HEK293 (cell line): ENCODE measurements at regions not wholly inside any gene's neighbourhood (a gene's known extent, or its start where the extent isn't known, plus 50 kb on each side); places are given as distances from the start of the nearest gene placed in this dataset.

Experiments
- CTCF ChIA-PET: fragments of 350-600 bp; formaldehyde crosslinking; extraction: SDS; loops from one replicate; lab custom pipeline; 2021; ENCODE audit warnings: antibody characterized with exemption; lab: Yijun Ruan, JAX
- POLR2A ChIA-PET: fragments of 300-600 bp; formaldehyde crosslinking; extraction: SDS; loops from one replicate; lab custom pipeline; 2020; ENCODE audit warnings: antibody characterized with exemption, inconsistent platforms; lab: Yijun Ruan, JAX
- H3K27ac ChIP-seq: fragments of 200-500 bp; sonication (Bioruptor generic); 2 replicates; pipeline ENCODE4 v1.5.1; 2014; ENCODE audit warnings: low read depth, low read length, control low read depth, inconsistent platforms; ENCODE audit errors: extremely low read depth
- H3K36me3 ChIP-seq, 2 experiments: fragments of 200-500 bp in 1 of 2; sonication (Bioruptor generic) in 1 of 2; 1 replicate in 1 of 2; 2 replicates in 1 of 2; pipeline ENCODE4 v1.5.1; 2014 to 2017; ENCODE audit warnings: inconsistent platforms in 2 of 2, low read length in 2 of 2; ENCODE audit not compliant: control insufficient read depth in 2 of 2, insufficient read depth in 1 of 2
- H3K4me1 ChIP-seq: fragments of 200-500 bp; sonication (Bioruptor generic); 2 replicates; pipeline ENCODE4 v1.5.1; 2014; ENCODE audit warnings: mild to moderate bottlenecking, low read length, inconsistent platforms; ENCODE audit not compliant: control insufficient read depth, insufficient read depth
- H3K4me3 ChIP-seq: 2 replicates; pipeline ENCODE4 v1.5.1; 2011; ENCODE audit warnings: low read depth, mild to moderate bottlenecking, control low read depth, low read length, moderate library complexity
- H3K9me3 ChIP-seq: fragments of 200-500 bp; sonication (Bioruptor generic); 2 replicates; pipeline ENCODE4 v1.5.1; 2014; ENCODE audit warnings: low read depth, low read length, inconsistent platforms; ENCODE audit not compliant: control insufficient read depth, insufficient read depth
- GLI2 ChIP-seq: fragments of 450-650 bp; formaldehyde crosslinking; IDR thresholded peaks from 2 replicates; pipeline ENCODE4; 2017; ENCODE audit warnings: missing biosample characterization, missing genetic modification characterization, low read depth, borderline replicate concordance
- GLI4 ChIP-seq: fragments of 450-650 bp; formaldehyde crosslinking; IDR thresholded peaks from 2 replicates; pipeline ENCODE4 v1.5.1; 2016; ENCODE audit warnings: missing biosample characterization, missing genetic modification characterization
- IKZF3 ChIP-seq: fragments of 450-650 bp; IDR thresholded peaks from 2 replicates; pipeline ENCODE4 v1.5.0; 2018; ENCODE audit warnings: missing biosample characterization, mild to moderate bottlenecking, missing genetic modification characterization, moderate library complexity
- ZNF112 ChIP-seq: fragments of 450-650 bp; formaldehyde crosslinking; IDR thresholded peaks from 2 replicates; pipeline ENCODE4 v1.5.0; 2017; ENCODE audit warnings: missing biosample characterization, missing genetic modification characterization
- ZNF155 ChIP-seq: fragments of 450-650 bp; formaldehyde crosslinking; IDR thresholded peaks from 2 replicates; pipeline ENCODE4 v1.5.1; 2016; ENCODE audit warnings: missing biosample characterization, missing genetic modification characterization
- ZNF2 ChIP-seq: fragments of 450-650 bp; formaldehyde crosslinking; IDR thresholded peaks from 2 replicates; pipeline ENCODE4 v1.5.1; 2016; ENCODE audit warnings: missing biosample characterization, missing genetic modification characterization
- ZNF202 ChIP-seq: fragments of 450-650 bp; formaldehyde crosslinking; IDR thresholded peaks from 2 replicates; pipeline ENCODE4 v1.5.1; 2016; ENCODE audit warnings: missing biosample characterization, missing genetic modification characterization, borderline replicate concordance
- ZNF266 ChIP-seq: fragments of 450-650 bp; formaldehyde crosslinking; IDR thresholded peaks from 2 replicates; pipeline ENCODE4 v1.5.1; 2016; ENCODE audit warnings: missing biosample characterization, missing genetic modification characterization, low read depth
- ZNF302 ChIP-seq: fragments of 450-650 bp; formaldehyde crosslinking; IDR thresholded peaks from 2 replicates; pipeline ENCODE4 v1.5.1; 2016; ENCODE audit warnings: missing biosample characterization, missing genetic modification characterization, low read depth
- ZNF366 ChIP-seq: fragments of 450-650 bp; formaldehyde crosslinking; conservative IDR thresholded peaks from 2 replicates; pipeline ENCODE4 v1.5.1; 2016; ENCODE audit warnings: missing biosample characterization, missing genetic modification characterization
- ZNF416 ChIP-seq: fragments of 450-650 bp; formaldehyde crosslinking; IDR thresholded peaks from 2 replicates; pipeline ENCODE4 v1.5.1; 2016; ENCODE audit warnings: missing biosample characterization, missing genetic modification characterization
- ZNF48 ChIP-seq: fragments of 450-650 bp; formaldehyde crosslinking; IDR thresholded peaks from 2 replicates; pipeline ENCODE4 v1.5.1; 2016; ENCODE audit warnings: missing biosample characterization, missing genetic modification characterization
- ZNF548 ChIP-seq: fragments of 450-650 bp; formaldehyde crosslinking; IDR thresholded peaks from 2 replicates; pipeline ENCODE4 v1.5.1; 2016; ENCODE audit warnings: missing biosample characterization, missing genetic modification characterization
- ZNF555 ChIP-seq: fragments of 450-650 bp; formaldehyde crosslinking; conservative IDR thresholded peaks from 2 replicates; pipeline ENCODE4 v1.5.1; 2017; ENCODE audit warnings: missing biosample characterization, mild to moderate bottlenecking, missing genetic modification characterization, inconsistent platforms
- ZNF610 ChIP-seq: fragments of 450-650 bp; formaldehyde crosslinking; IDR thresholded peaks from 2 replicates; pipeline ENCODE4 v1.5.1; 2016; ENCODE audit warnings: missing biosample characterization, missing genetic modification characterization, borderline replicate concordance
- ZNF792 ChIP-seq: fragments of 450-650 bp; formaldehyde crosslinking; IDR thresholded peaks from 2 replicates; pipeline ENCODE4 v1.5.1; 2016; ENCODE audit warnings: missing biosample characterization, missing genetic modification characterization
- TF ChIP-seq, protein P1 (sequence below): fragments of 450-650 bp; formaldehyde crosslinking; IDR thresholded peaks from 2 replicates; pipeline ENCODE4 v1.5.1; 2016; ENCODE audit warnings: missing biosample characterization, missing genetic modification characterization, low read depth
- TF ChIP-seq, protein P2 (sequence below): fragments of 450-650 bp; formaldehyde crosslinking; IDR thresholded peaks from 2 replicates; pipeline ENCODE4 v1.5.0; 2017; ENCODE audit warnings: missing biosample characterization, missing genetic modification characterization, borderline replicate concordance
- TF ChIP-seq, protein P3 (sequence below): fragments of 450-650 bp; formaldehyde crosslinking; IDR thresholded peaks from 2 replicates; pipeline ENCODE4 v1.5.1; 2016; ENCODE audit warnings: missing biosample characterization, missing genetic modification characterization

DNA sequence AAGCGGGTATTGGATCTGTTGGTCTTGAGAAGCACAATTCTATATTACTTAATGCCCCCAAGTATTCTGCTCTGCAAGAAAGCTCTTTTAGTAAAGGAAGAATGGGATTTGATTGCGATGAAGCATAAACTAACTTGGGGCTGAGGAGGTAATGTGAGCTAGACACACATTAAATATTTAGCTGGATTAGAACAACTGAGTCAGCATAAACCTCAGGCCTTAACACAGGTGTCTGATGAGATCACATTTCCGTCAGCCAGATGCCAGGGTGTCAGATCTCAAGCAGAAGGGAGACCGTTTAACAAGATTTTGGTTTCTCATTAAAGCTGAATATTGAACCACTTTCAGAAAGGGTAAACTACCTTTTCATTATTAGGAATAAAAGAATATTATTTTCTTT lies 94.5 kb downstream of the GYPC start (continued):
- no peak for TF ChIP-seq ZNF112 (tag by site-specific recombination)
- TF ChIP-seq ZNF302 (tag by site-specific recombination): no peak
- TF ChIP-seq GLI4 (tag by site-specific recombination): no peak

DNA sequence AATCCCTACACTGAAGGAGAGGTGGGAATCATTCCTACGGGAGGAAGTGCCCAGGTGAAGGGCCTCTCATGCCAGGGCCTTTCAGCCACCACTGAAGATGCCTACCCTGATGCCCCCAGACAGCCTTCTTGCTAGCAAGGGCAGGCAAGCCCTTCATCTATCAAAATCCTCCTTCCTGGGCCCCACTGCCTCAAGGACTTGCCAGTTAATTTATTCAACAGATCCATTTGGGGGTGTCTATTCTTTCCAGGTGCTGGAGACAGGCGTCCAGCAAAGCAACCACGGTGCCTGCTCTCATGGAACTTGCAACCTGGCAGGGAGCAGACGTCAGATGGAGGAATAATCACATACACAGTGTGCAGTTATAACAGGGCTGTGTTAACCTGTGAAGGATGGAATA lies 95.5 kb downstream of the GYPC start:
- no peak overlapping the region for H3K27ac ChIP-seq
- no peak overlapping the region for H3K4me3 ChIP-seq
- POLR2A ChIA-PET: no interaction called here
- CTCF ChIA-PET: no interaction called here
- TF ChIP-seq ZNF266 (tag by site-specific recombination) (no peak), ZNF155 (tag by site-specific recombination) (no peak), ZNF2 (tag by site-specific recombination) (no peak), ZNF366 (tag by site-specific recombination) (no peak), ZNF48 (tag by site-specific recombination) (no peak), ZNF792 (tag by site-specific recombination) (no peak), ZNF202 (tag by site-specific recombination) (no peak), ZNF548 (tag by site-specific recombination) (no peak), ZNF610 (tag by site-specific recombination) (no peak), ZNF416 (tag by site-specific recombination) (no peak), IKZF3 (tag by site-specific recombination) (no peak), GLI2 (tag by site-specific recombination) (no peak), ZNF555 (tag by site-specific recombination) (no peak)
- TF ChIP-seq, protein P1, sequence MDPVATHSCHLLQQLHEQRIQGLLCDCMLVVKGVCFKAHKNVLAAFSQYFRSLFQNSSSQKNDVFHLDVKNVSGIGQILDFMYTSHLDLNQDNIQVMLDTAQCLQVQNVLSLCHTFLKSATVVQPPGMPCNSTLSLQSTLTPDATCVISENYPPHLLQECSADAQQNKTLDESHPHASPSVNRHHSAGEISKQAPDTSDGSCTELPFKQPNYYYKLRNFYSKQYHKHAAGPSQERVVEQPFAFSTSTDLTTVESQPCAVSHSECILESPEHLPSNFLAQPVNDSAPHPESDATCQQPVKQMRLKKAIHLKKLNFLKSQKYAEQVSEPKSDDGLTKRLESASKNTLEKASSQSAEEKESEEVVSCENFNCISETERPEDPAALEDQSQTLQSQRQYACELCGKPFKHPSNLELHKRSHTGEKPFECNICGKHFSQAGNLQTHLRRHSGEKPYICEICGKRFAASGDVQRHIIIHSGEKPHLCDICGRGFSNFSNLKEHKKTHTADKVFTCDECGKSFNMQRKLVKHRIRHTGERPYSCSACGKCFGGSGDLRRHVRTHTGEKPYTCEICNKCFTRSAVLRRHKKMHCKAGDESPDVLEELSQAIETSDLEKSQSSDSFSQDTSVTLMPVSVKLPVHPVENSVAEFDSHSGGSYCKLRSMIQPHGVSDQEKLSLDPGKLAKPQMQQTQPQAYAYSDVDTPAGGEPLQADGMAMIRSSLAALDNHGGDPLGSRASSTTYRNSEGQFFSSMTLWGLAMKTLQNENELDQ: no peak
- TF ChIP-seq, protein P2, sequence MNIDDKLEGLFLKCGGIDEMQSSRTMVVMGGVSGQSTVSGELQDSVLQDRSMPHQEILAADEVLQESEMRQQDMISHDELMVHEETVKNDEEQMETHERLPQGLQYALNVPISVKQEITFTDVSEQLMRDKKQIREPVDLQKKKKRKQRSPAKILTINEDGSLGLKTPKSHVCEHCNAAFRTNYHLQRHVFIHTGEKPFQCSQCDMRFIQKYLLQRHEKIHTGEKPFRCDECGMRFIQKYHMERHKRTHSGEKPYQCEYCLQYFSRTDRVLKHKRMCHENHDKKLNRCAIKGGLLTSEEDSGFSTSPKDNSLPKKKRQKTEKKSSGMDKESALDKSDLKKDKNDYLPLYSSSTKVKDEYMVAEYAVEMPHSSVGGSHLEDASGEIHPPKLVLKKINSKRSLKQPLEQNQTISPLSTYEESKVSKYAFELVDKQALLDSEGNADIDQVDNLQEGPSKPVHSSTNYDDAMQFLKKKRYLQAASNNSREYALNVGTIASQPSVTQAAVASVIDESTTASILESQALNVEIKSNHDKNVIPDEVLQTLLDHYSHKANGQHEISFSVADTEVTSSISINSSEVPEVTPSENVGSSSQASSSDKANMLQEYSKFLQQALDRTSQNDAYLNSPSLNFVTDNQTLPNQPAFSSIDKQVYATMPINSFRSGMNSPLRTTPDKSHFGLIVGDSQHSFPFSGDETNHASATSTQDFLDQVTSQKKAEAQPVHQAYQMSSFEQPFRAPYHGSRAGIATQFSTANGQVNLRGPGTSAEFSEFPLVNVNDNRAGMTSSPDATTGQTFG (tag by site-specific recombination): no peak
- TF ChIP-seq, protein P3, sequence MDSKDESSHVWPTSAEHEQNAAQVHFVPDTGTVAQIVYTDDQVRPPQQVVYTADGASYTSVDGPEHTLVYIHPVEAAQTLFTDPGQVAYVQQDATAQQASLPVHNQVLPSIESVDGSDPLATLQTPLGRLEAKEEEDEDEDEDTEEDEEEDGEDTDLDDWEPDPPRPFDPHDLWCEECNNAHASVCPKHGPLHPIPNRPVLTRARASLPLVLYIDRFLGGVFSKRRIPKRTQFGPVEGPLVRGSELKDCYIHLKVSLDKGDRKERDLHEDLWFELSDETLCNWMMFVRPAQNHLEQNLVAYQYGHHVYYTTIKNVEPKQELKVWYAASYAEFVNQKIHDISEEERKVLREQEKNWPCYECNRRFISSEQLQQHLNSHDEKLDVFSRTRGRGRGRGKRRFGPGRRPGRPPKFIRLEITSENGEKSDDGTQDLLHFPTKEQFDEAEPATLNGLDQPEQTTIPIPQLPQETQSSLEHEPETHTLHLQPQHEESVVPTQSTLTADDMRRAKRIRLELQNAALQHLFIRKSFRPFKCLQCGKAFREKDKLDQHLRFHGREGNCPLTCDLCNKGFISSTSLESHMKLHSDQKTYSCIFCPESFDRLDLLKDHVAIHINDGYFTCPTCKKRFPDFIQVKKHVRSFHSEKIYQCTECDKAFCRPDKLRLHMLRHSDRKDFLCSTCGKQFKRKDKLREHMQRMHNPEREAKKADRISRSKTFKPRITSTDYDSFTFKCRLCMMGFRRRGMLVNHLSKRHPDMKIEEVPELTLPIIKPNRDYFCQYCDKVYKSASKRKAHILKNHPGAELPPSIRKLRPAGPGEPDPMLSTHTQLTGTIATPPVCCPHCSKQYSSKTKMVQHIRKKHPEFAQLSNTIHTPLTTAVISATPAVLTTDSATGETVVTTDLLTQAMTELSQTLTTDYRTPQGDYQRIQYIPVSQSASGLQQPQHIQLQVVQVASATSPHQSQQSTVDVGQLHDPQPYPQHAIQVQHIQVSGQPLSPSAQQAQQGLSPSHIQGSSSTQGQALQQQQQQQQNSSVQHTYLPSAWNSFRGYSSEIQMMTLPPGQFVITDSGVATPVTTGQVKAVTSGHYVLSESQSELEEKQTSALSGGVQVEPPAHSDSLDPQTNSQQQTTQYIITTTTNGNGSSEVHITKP (tag by site-specific recombination): no peak
- H3K4me1 ChIP-seq: no peaks in the 10 kb centered on the region
- H3K9me3 ChIP-seq: no peaks in the 10 kb centered on the region
- no peaks in the 10 kb centered on the region for H3K36me3 ChIP-seq
